Astrocyte of the spinal cord (primary cell): ENCODE measurements at regions not wholly inside any gene's neighbourhood (a gene's known extent, or its start where the extent isn't known, plus 50 kb on each side); places are given as distances from the start of the nearest gene placed in this dataset.

Experiments
- DNase-seq: peaks from one replicate; pipeline ENCODE4 v3.0.0; 2011; ENCODE audit warnings: low read depth, low spot score
- H3K4me3 ChIP-seq: 2 replicates; pipeline ENCODE4 v1.5.1; 2011; ENCODE audit warnings: low read depth, mild to moderate bottlenecking, low read length, moderate library complexity
- CTCF ChIP-seq: IDR thresholded peaks from 2 replicates; pipeline ENCODE4 v1.5.1; 2012; ENCODE audit warnings: low read depth, mild to moderate bottlenecking, low read length, inconsistent platforms
- in situ Hi-C: cut with HindIII; loops from 2 replicates; pipeline ENCODE4 v1.10.0; 2017; ENCODE audit warnings: low sequenced_read_pairs

GRCh38 chr3:137820366-137820765 lies 56.3 kb downstream of the SOX14 start:
- TF ChIP-seq CTCF: no peak
- no peak overlapping the region for H3K4me3 ChIP-seq
- no peak for DNase-seq
- in situ Hi-C loops: no loop called here

- DNase-seq: no peak
- H3K4me3 ChIP-seq: no peak overlapping the region
- TF ChIP-seq CTCF: no peak
- in situ Hi-C loops: no loop called here
Observed at GRCh38 chr3:137835096-137835495, 71.0 kb downstream of the SOX14 start.

GRCh38 chr3:137845194-137845593 lies 81.1 kb downstream of the SOX14 start:
- DNase-seq: no peak
- no peak for TF ChIP-seq CTCF
- H3K4me3 ChIP-seq: no peak overlapping the region
- in situ Hi-C loops: no loop called here

- in situ Hi-C loops: no loop called here
- DNase-seq: no peak
- no peak overlapping the region for H3K4me3 ChIP-seq
- no peak for TF ChIP-seq CTCF
Observed at GRCh38 chr3:137845666-137846065, 81.6 kb downstream of the SOX14 start.

- in situ Hi-C loops: no loop called here
- no peak for DNase-seq
- no peak for TF ChIP-seq CTCF
- H3K4me3 ChIP-seq: no peak overlapping the region
Observed at GRCh38 chr3:137852391-137852830, 88.3 kb downstream of the SOX14 start.

GRCh38 chr3:137854533-137855261 lies 90.6 kb downstream of the SOX14 start:
- no peak overlapping the region for H3K4me3 ChIP-seq
- no peak for TF ChIP-seq CTCF
- no peak for DNase-seq
- in situ Hi-C loops: no loop called here
